ENCODE measurements at regions not wholly inside any gene's neighbourhood (a gene's known extent, or its start where the extent isn't known, plus 50 kb on each side); places are given as distances from the start of the nearest gene placed in this dataset.

GRCh38 chr14:101069666-101070362, 166.3 kb upstream of the RTL1 start:
- no peaks in the 10 kb centered on the region for H3K9me2 ChIP-seq (ENCODE audit: insufficient read depth, low read length)
- H3K27ac ChIP-seq (ENCODE audit: low read length): peak overlapping the region; percentile 97
- H4K20me1 ChIP-seq (ENCODE audit: insufficient read depth): no peaks in the 10 kb centered on the region
- no peak overlapping the region for H3K4me2 ChIP-seq (ENCODE audit: low read length)
- H3K27me3 ChIP-seq (ENCODE audit: insufficient read depth, low read depth, low read length): no peaks in the 10 kb centered on the region
- H3K9ac ChIP-seq (ENCODE audit: low read length): peak overlapping the region; percentile 43
- no peak overlapping the region for H3K4me3 ChIP-seq (ENCODE audit: low read length)
- peaks cover 13% of the 10 kb centered on the region for H3F3A ChIP-seq (ENCODE audit: insufficient read depth, low read length, poor library complexity, severe bottlenecking)
- H3K36me3 ChIP-seq (ENCODE audit: insufficient read depth, low read length): no peaks in the 10 kb centered on the region
- H3K9me3 ChIP-seq (ENCODE audit: low read length): no peaks in the 10 kb centered on the region
- no peak overlapping the region for H2AFZ ChIP-seq (ENCODE audit: low read depth, low read length)
- H3K79me2 ChIP-seq (replicated peaks; ENCODE audit: insufficient read depth, low read length): no peaks in the 10 kb centered on the region
- no peak for TF ChIP-seq REST (IDR thresholded peaks at IDR 0.05; ENCODE audit: borderline replicate concordance)

- peak overlapping the region; percentile 97 for H3K27ac ChIP-seq (ENCODE audit: low read length)
- peaks cover 13% of the 10 kb centered on the region for H3F3A ChIP-seq (ENCODE audit: insufficient read depth, low read length, poor library complexity, severe bottlenecking)
- TF ChIP-seq EP300 (conservative IDR thresholded peaks at IDR 0.05; ENCODE audit: poor library complexity, severe bottlenecking) (no peak), RAD21 (conservative IDR thresholded peaks at IDR 0.05) (no peak), REST (IDR thresholded peaks at IDR 0.05; ENCODE audit: borderline replicate concordance) (no peak)
- H3K9me3 ChIP-seq (ENCODE audit: low read length): no peaks in the 10 kb centered on the region
- H2AFZ ChIP-seq (ENCODE audit: low read depth, low read length): no peak overlapping the region
- no peaks in the 10 kb centered on the region for H3K36me3 ChIP-seq (ENCODE audit: insufficient read depth, low read length)
- H3K4me3 ChIP-seq (ENCODE audit: low read length): no peak overlapping the region
- H4K20me1 ChIP-seq (ENCODE audit: insufficient read depth): no peaks in the 10 kb centered on the region
- no peaks in the 10 kb centered on the region for H3K9me2 ChIP-seq (ENCODE audit: insufficient read depth, low read length)
- peak overlapping the region; percentile 4 for H3K9ac ChIP-seq (ENCODE audit: low read length)
- no peak overlapping the region for H3K4me2 ChIP-seq (ENCODE audit: low read length)
- H3K79me2 ChIP-seq (replicated peaks; ENCODE audit: insufficient read depth, low read length): no peaks in the 10 kb centered on the region
- H3K27me3 ChIP-seq (ENCODE audit: insufficient read depth, low read depth, low read length): no peaks in the 10 kb centered on the region
Observed at GRCh38 chr14:101070540-101071492, 167.3 kb upstream of the RTL1 start.

Measured in neural cell (in vitro differentiated cells).